GM06990 (cell line): ENCODE measurements at regions not wholly inside any gene's neighbourhood (a gene's known extent, or its start where the extent isn't known, plus 50 kb on each side); places are given as distances from the start of the nearest gene placed in this dataset.

Source experiments
- DNase-seq: peaks from one replicate; pipeline ENCODE4 v3.0.0-alpha.2; 2011; ENCODE audit not compliant: insufficient read length; ENCODE audit errors: extremely low read depth
- H3K27me3 ChIP-seq: replicated peaks from 2 replicates; pipeline ENCODE4 v1.6.0; 2011; ENCODE audit warnings: low read length; ENCODE audit not compliant: control insufficient read depth, insufficient read depth
- H3K36me3 ChIP-seq: 2 replicates; pipeline ENCODE4 v1.5.1; 2011; ENCODE audit warnings: low read length; ENCODE audit not compliant: control insufficient read depth, insufficient read depth
- H3K4me3 ChIP-seq: replicated peaks from 2 replicates; pipeline ENCODE4 v1.5.1; 2011; ENCODE audit warnings: low read depth, mild to moderate bottlenecking, control low read depth, low read length
- CTCF ChIP-seq: IDR thresholded peaks from 2 replicates; pipeline ENCODE4 v1.5.1; 2011; ENCODE audit warnings: low read length, control low read depth, mild to moderate bottlenecking, inconsistent platforms; ENCODE audit not compliant: insufficient read depth, poor library complexity, severe bottlenecking

- no peak overlapping the region for H3K4me3 ChIP-seq
- no peaks in the 10 kb centered on the region for H3K36me3 ChIP-seq
- DNase-seq = no peak
- no peaks in the 10 kb centered on the region for H3K27me3 ChIP-seq
- TF ChIP-seq CTCF = no peak
Measured at GRCh38 chr2:195450552-195451113, 206.4 kb upstream of the SLC39A10 start.

GRCh38 chr2:195447323-195447975 is 209.6 kb upstream of the SLC39A10 start:
- H3K27me3 ChIP-seq = no peaks in the 10 kb centered on the region
- DNase-seq = no peak
- no peak overlapping the region for H3K4me3 ChIP-seq
- no peaks in the 10 kb centered on the region for H3K36me3 ChIP-seq
- TF ChIP-seq CTCF = no peak

GRCh38 chr2:195445639-195446038 is 211.4 kb upstream of the SLC39A10 start:
- TF ChIP-seq CTCF = no peak
- no peak overlapping the region for H3K4me3 ChIP-seq

GRCh38 chr2:195443926-195444325 is 213.1 kb upstream of the SLC39A10 start:
- no peak for DNase-seq
- Histone ChIP-seq H3K27me3 (no peaks in the 10 kb centered on the region), H3K4me3 (no peak overlapping the region), H3K36me3 (no peaks in the 10 kb centered on the region)
- TF ChIP-seq CTCF = no peak

More at GRCh38 chr2:195445639-195446038, 211.4 kb upstream of the SLC39A10 start:
- no peak for DNase-seq
- H3K27me3 ChIP-seq = no peaks in the 10 kb centered on the region
- H3K36me3 ChIP-seq = no peaks in the 10 kb centered on the region

- H3K4me3 ChIP-seq = no peak overlapping the region
- TF ChIP-seq CTCF = no peak
- no peaks in the 10 kb centered on the region for H3K27me3 ChIP-seq
- H3K36me3 ChIP-seq = no peaks in the 10 kb centered on the region
- DNase-seq = no peak
Measured at GRCh38 chr2:195442458-195443175, 214.4 kb upstream of the SLC39A10 start.
